Cardiac fibroblast (primary cell): ENCODE measurements at regions not wholly inside any gene's neighbourhood (a gene's known extent, or its start where the extent isn't known, plus 50 kb on each side); places are given as distances from the start of the nearest gene placed in this dataset.
"Not testable (repeated sequence)": the region's sequence is repeated elsewhere in the genome, so short reads cannot be mapped to it uniquely, and the experiment has no call there.

Source experiments
- DNase-seq, 2 donors: peaks; one replicate each; pipeline versions ENCODE4 v3.0.0 to v3.0.0-alpha.2; 2010; ENCODE audit warnings: low read depth in 2 of 2
- H3K4me3 ChIP-seq, 2 donors: replicated peaks in 1 of 2; 1 replicate in 1 of 2; 2 replicates in 1 of 2; pipeline ENCODE4 v1.5.1; 2011; ENCODE audit warnings: low read depth in 2 of 2, low read length in 2 of 2, mild to moderate bottlenecking in 2 of 2, moderate library complexity in 1 of 2
- CTCF ChIP-seq: IDR thresholded peaks from one replicate; pipeline ENCODE4 v1.5.1; 2011; ENCODE audit warnings: low read depth, mild to moderate bottlenecking, low read length, inconsistent platforms

GRCh38 chr12:94844452-94844851 is 159.0 kb downstream of the NDUFA12 start:
- H3K4me3 ChIP-seq, result no peak overlapping the region
- DNase-seq, result no peak
- no peak for TF ChIP-seq CTCF

GRCh38 chr12:94841904-94842610 is 161.4 kb downstream of the NDUFA12 start:
- no peak for TF ChIP-seq CTCF
- no peak overlapping the region for H3K4me3 ChIP-seq
- DNase-seq, result no peak

GRCh38 chr12:94841177-94841576 is 162.3 kb downstream of the NDUFA12 start:
- DNase-seq, result no peak
- no peak for TF ChIP-seq CTCF
- no peak overlapping the region for H3K4me3 ChIP-seq

- H3K4me3 ChIP-seq, result no peak overlapping the region
- DNase-seq, result no peak
- TF ChIP-seq CTCF, result no peak
Measured at GRCh38 chr12:94839347-94839746, 164.2 kb downstream of the NDUFA12 start.

- not testable (repeated sequence) for H3K4me3 ChIP-seq
- peak; percentile 46 to 80 for DNase-seq
Measured at GRCh38 chr12:94836952-94837670, 166.4 kb downstream of the NDUFA12 start.

GRCh38 chr12:94834036-94834625 is 169.4 kb downstream of the NDUFA12 start:
- no peak for DNase-seq
- TF ChIP-seq CTCF, result no peak
- no peak overlapping the region for H3K4me3 ChIP-seq
